ENCODE measurements at regions not wholly inside any gene's neighbourhood (a gene's known extent, or its start where the extent isn't known, plus 50 kb on each side); places are given as distances from the start of the nearest gene placed in this dataset.

GRCh38 chr6:95802978-95803377 is 212.8 kb upstream of the FUT9 start:
- ChIA-PET CTCF (interaction anchor here (0.6 to 1.0 kb wide), 2 partner anchors 11 to 57 kb away, joined by 3 read pairs; no protein-coding TSS in a partner anchor), SMC1A (ENCODE audit: uncharacterized antibody, unreplicated experiment) (no interaction called here), POLR2A (no interaction called here), RAD21 (ENCODE audit: unreplicated experiment) (interaction anchor here (0.5 kb wide), 1 partner anchor 223 kb away, joined by 3 read pairs; no protein-coding TSS in a partner anchor)
- Histone ChIP-seq H4K20me1 (ENCODE audit: control insufficient read depth, insufficient read depth) (no peaks in the 10 kb centered on the region), H3K36me3 (ENCODE audit: control insufficient read depth in 2 of 2, insufficient read depth in 2 of 2, low read length in 1 of 2) (no peaks in the 10 kb centered on the region), H2AFZ (ENCODE audit: control insufficient read depth, low read depth, low read length) (no peak overlapping the region), H3K79me2 (ENCODE audit: control insufficient read depth, insufficient read depth, low read length) (no peaks in the 10 kb centered on the region), H3K4me1 (ENCODE audit: control insufficient read depth, insufficient read depth, low read length) (no peaks in the 10 kb centered on the region), H3K27me3 (replicated peaks in 1 of 2; ENCODE audit: control insufficient read depth in 2 of 2, insufficient read depth in 2 of 2, low read length in 1 of 2) (no peaks in the 10 kb centered on the region), H3K4me2 (ENCODE audit: control insufficient read depth, insufficient read depth) (no peak overlapping the region), H3K9ac (ENCODE audit: control insufficient read depth, insufficient read depth, low read length) (no peak overlapping the region), H3K4me3 (no peak overlapping the region), H3K27ac (ENCODE audit: control insufficient read depth, insufficient read depth) (no peak overlapping the region), H3K9me3 (replicated peaks; ENCODE audit: control insufficient read depth, insufficient read depth, low read length) (no peaks in the 10 kb centered on the region)
- BruUV-seq (replicated peaks) = no TSS peak
- ATAC-seq (no peak), DNase-seq (ENCODE audit: low read depth, low spot score) (no peak), FAIRE-seq (no peak)
- in situ Hi-C loops (cut with MboI) = no loop called here
- TF ChIP-seq SRF (IDR thresholded peaks at IDR 0.05; ENCODE audit: low read depth in 2 of 2, low read length in 2 of 2) (no peak), MTA2 (IDR thresholded peaks at IDR 0.05; ENCODE audit: low read depth) (no peak), SIX5 (IDR thresholded peaks at IDR 0.05; ENCODE audit: low read depth, low read length, severe bottlenecking) (no peak), RAD21 (IDR thresholded peaks at IDR 0.05; ENCODE audit: insufficient read depth, low read depth, low read length) (no peak), NBN (IDR thresholded peaks at IDR 0.05) (no peak), CHD4 (IDR thresholded peaks at IDR 0.05) (no peak), GATAD2B (conservative IDR thresholded peaks at IDR 0.05; ENCODE audit: low read depth) (no peak), HDGF (IDR thresholded peaks at IDR 0.05) (no peak)
- TF ChIP-seq, protein P1, sequence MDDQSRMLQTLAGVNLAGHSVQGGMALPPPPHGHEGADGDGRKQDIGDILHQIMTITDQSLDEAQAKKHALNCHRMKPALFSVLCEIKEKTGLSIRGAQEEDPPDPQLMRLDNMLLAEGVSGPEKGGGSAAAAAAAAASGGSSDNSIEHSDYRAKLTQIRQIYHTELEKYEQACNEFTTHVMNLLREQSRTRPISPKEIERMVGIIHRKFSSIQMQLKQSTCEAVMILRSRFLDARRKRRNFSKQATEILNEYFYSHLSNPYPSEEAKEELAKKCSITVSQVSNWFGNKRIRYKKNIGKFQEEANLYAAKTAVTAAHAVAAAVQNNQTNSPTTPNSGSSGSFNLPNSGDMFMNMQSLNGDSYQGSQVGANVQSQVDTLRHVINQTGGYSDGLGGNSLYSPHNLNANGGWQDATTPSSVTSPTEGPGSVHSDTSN (IDR thresholded peaks at IDR 0.05; ENCODE audit: insufficient replicate concordance, low read depth, low read length) = no peak
- intact Hi-C loops (cut with micrococcal nuclease; ENCODE audit: unreplicated experiment) = no loop called here

GRCh38 chr6:95803889-95804288 is 211.9 kb upstream of the FUT9 start:
- FAIRE-seq = no peak
- POLR2A ChIA-PET = no interaction called here
- Histone ChIP-seq H3K36me3 (ENCODE audit: control insufficient read depth in 2 of 2, insufficient read depth in 2 of 2, low read length in 1 of 2) (no peaks in the 10 kb centered on the region), H2AFZ (ENCODE audit: control insufficient read depth, low read depth, low read length) (no peak overlapping the region), H3K4me1 (ENCODE audit: control insufficient read depth, insufficient read depth, low read length) (no peaks in the 10 kb centered on the region), H3K4me3 (no peak overlapping the region), H3K79me2 (ENCODE audit: control insufficient read depth, insufficient read depth, low read length) (no peaks in the 10 kb centered on the region), H3K27me3 (replicated peaks in 1 of 2; ENCODE audit: control insufficient read depth in 2 of 2, insufficient read depth in 2 of 2, low read length in 1 of 2) (no peaks in the 10 kb centered on the region), H4K20me1 (ENCODE audit: control insufficient read depth, insufficient read depth) (no peaks in the 10 kb centered on the region), H3K9me3 (replicated peaks; ENCODE audit: control insufficient read depth, insufficient read depth, low read length) (no peaks in the 10 kb centered on the region), H3K4me2 (ENCODE audit: control insufficient read depth, insufficient read depth) (no peak overlapping the region), H3K9ac (ENCODE audit: control insufficient read depth, insufficient read depth, low read length) (no peak overlapping the region), H3K27ac (ENCODE audit: control insufficient read depth, insufficient read depth) (no peak overlapping the region)
- RAD21 ChIA-PET (ENCODE audit: unreplicated experiment) = no interaction called here
- DNase-seq (ENCODE audit: low read depth, low spot score) = no peak
- CTCF ChIA-PET = no interaction called here
- intact Hi-C loops (cut with micrococcal nuclease; ENCODE audit: unreplicated experiment) (no loop called here), in situ Hi-C loops (cut with MboI) (no loop called here)
- no peak for ATAC-seq
- no peak for TF ChIP-seq BACH1 (IDR thresholded peaks at IDR 0.05; ENCODE audit: borderline replicate concordance)
- TF ChIP-seq NRF1 (conservative IDR thresholded peaks at IDR 0.05; ENCODE audit: low read depth, low read length) = no peak
- no peak for TF ChIP-seq CBX3 (IDR thresholded peaks at IDR 0.05; ENCODE audit: borderline replicate concordance, low read depth)
- TF ChIP-seq ZNF24 (IDR thresholded peaks at IDR 0.05) = no peak
- TF ChIP-seq ZNF217 (IDR thresholded peaks at IDR 0.05) = no peak
- TF ChIP-seq KDM1A (IDR thresholded peaks at IDR 0.05; ENCODE audit: borderline replicate concordance) = no peak
- no peak for TF ChIP-seq EP300 (IDR thresholded peaks at IDR 0.05; ENCODE audit: borderline replicate concordance in 1 of 2, control insufficient read depth in 1 of 2, low read depth in 2 of 2, low read length in 2 of 2)
- SMC1A ChIA-PET (ENCODE audit: uncharacterized antibody, unreplicated experiment) = interaction anchor here (1.2 kb wide), 1 partner anchor 17 kb away, joined by 3 read pairs; no protein-coding TSS in a partner anchor
- BruUV-seq (replicated peaks) = no TSS peak

Data from GM12878 (cell line).